Left renal cortex interstitium (tissue), 4 donors: ENCODE measurements at regions not wholly inside any gene's neighbourhood (a gene's known extent, or its start where the extent isn't known, plus 50 kb on each side); places are given as distances from the start of the nearest gene placed in this dataset.

Experiments used
- DNase-seq, 4 donors: peaks; one replicate each; pipeline ENCODE4 v3.0.0-alpha.2; 2013; ENCODE audit warnings: low read depth in 4 of 4, low spot score in 2 of 4, missing footprints in 1 of 4

DNA sequence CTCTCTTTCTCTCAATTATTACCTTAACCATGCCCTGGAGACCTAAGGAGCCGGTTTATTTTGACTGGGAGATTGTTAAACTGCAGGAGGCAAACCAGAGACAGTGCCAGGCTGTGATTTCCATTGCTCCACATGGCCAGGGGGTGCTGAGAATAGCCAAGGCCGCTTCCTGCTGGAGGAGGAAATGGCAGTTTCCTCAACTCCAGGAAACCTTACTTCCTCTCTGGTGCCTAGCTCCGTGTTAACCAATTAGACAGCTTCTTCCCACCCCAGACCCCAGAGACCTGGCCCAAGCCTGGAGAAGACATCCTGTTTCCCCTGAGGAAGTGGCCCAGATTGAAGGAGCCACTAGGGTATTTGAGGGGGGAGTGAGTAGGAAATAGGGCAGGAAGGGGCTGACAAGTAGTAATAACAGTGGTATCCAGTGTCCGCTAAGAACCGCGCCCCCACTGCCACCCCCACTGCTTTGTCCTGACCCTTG lies 161.2 kb downstream of the PLPP3 start:
- DNase-seq: no peak

DNA sequence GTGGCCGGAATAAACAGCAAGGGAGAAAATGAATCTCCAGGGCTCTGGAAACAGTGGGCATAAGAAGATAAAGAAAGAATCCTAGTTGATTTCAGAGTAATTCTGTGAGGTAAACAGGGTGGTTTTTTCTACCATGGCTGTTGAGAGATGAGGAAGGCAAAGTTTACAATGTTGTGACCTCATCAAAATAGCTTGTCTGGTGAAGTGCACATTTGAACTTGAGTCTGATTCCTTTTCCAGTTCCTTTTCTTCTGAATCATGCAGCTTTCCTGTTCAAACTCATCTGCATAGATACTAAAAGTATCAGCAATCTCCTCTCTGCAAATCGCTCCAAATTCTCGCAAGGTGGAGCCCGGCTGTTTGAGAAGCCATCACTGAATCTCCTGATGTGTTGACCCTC lies 161.7 kb downstream of the PLPP3 start:
- no peak for DNase-seq

DNA sequence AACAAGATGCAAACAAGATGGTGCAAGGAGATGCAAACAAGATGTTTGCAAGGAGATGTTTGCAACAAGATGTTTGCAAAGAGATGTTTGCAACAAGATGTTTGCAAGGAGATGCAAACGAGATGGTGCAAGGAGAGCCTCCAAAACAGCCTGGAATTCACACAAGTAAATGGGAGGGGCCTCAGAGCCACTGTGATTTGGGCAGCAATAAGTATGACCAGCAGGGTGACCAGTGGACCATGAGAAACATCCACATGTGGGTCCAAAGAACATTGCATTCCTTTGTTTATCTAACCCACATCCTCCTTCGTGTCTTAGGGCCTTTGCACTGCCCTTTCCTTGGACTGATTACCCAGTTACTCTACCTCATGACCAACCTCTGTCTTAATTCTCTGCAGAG lies 162.9 kb downstream of the PLPP3 start:
- no peak for DNase-seq

DNA sequence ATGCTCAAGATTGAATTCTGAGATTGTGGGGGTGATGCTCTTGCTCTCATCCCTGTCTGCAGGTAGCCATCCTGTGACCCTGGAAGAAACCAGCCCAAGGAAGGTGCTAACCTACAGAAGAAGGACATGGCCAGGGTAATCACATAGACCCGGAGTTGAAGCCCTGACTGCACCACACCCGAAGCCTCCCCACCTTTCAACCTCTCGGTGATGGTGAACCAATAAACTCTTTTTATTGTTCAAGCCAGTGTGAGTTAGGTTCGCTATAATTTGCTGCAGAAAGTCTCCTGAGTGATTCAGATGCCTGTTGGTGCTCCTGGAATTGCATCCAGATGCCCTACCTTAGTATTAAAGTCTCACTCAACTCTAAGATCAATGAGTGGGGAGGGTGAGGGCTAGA lies 163.6 kb downstream of the PLPP3 start:
- DNase-seq: no peak

DNA sequence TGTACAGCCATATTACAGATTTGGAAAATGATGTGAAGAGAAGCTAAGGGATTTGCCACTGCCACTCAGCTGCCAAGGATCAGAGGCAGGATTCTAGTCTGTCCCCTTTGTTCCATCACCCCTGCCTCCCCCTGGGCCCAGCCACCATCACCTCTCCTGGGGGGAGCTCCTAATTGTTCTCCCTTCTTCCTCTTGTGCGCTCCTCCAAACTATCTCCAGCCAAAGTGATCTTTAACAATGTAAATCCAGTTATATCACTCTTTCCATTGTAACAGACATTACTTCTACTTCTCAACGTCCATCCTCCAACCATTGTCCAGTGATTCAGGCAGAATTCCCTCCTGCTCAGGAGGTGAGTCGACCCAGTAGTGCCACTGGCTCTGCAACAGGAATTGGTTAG lies 164.1 kb downstream of the PLPP3 start:
- no peak for DNase-seq

DNA sequence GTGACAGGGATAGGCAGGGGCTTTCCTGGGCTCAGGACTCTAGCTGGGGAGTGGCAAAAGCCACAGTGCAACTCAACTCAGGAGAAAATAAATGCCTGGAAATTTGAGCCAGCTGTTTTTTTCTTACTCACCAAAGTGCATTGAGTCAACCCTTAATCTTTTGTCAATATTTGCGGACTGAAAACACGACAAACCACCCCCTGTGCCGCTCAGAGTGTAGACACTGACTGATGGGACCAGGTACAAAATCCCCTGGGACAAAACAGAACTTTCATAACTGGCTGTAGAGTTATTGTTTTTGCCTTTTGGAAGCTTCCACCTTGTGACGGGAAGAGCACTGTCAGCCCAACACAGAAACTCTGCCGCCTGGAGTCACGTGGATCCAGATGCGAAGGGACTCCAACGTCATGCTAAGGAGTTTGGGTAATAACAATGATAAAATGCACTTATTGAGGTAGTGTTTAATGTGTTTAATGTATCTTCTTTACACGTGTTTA lies 164.6 kb downstream of the PLPP3 start:
- DNase-seq: no peak

DNA sequence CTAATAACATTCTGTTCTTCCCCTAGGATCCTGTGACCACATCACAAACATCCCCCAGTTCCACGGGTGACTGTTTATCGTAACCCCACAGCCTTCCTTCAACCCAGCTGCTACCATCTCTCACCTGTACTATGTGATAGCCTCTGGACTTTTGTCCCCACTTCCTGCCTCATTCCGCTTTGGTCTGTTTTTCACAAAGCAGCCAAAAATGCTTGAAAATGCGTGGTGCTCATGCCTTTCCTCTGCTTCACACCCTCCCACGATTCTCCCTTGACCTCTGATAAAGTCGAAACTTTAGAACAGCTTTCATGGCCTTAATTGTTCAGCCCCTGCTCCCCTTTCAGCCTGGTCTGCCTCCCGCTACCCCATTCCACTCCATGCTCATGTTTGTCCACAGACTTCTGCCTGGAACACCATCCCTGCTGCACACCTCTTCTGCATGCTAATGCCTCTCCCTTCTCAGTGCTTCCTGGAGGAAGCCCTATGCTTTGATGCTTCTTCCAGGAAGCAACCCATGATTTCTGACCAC lies 165.6 kb downstream of the PLPP3 start:
- no peak for DNase-seq

DNA sequence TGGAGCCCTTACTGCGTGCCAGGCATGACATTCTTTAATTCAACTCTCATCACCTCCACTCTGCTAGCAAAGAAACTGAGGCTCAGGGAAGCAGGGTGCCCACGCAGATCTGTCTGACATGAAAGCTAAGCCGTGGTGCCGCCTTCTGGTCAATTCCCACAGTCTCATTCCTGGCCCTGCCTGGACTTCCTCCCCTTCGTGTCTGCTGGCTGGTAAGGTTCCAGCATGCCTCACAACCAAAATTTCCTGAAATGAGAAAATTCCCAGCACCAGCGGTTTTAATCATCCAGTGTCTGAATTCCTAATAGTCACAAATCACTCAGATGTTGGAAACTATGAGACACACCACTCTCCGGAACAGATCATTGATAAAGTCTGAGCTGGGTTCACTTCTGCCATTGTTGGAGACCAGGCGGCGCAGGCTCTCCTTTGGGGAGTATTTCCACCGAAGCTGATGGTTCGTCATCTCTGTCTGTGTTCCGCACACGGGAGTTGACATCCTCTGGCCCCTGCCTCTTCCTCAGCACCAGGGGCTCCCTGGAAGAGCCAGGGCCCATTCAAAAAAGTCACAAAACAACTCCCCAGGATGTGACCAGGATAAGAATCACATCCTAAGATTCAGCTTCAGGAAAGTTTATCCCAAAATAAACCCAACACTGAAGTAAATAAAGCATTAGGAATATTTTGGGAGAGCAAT lies 167.7 kb downstream of the PLPP3 start:
- no peak for DNase-seq

DNA sequence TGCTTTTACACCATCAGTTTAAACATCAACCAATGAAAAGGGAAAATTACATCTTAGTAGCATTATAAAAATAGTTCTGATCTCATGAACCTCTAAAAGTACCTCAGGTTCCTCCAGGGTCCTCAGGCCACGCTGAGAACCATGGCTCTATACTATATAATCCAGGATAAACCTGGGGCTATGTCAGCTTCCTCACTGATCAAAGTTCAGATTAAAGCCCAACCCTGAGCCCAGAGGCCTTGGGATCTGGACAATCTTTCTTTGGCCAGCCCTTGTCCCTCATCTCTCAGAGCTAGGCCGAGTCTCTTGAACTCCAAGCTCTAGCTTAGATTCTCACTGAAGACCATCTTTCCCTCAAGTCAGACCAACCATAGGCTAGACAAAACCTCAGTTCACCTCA lies 168.3 kb downstream of the PLPP3 start:
- DNase-seq: no peak

DNA sequence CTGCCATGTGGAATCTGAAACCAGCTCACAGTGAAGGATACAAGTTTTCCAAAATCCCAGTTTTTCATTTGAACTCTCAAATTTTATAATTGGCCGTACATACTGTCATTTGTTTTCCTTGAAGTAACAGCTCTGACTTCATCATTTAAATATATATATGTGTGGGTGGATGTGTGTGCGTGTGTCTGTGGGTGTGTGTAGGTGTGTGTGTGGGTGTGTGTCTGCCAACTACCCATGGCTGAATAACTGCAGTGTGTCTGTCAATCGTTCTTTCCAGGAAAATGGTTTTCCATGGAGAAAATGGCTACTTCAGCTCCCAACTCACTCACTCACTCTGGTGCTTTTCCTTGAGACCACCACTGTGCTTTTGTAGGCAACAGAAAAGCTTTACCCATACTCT lies 169.0 kb downstream of the PLPP3 start:
- DNase-seq: no peak

DNA sequence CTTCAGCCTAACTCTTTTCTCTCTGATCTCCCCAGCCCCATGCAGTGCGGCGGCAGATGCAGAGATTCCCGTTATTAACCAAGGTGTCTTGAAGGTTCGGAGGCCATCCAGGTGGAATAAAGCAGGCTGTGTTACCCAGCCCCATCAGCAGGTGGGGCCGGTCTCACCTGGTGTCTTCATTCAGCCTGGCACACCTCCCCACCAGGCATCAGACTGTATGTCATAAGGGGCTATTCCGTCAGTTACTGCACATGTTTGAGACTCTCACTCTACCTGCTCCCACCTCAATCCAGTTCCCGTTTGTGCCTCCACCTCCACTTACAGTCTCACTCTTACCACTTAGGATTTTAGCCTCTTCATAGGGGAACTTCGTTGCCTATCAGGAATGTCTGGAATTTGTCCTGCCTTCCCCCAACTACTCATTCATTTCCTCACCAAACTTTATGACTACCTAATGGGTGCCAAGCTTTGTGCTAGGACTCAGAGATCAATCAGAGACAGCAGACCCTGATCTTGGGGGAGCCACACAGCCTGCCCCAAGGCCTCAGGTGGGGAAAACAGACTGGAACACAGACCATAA lies 170.2 kb downstream of the PLPP3 start:
- DNase-seq: no peak

DNA sequence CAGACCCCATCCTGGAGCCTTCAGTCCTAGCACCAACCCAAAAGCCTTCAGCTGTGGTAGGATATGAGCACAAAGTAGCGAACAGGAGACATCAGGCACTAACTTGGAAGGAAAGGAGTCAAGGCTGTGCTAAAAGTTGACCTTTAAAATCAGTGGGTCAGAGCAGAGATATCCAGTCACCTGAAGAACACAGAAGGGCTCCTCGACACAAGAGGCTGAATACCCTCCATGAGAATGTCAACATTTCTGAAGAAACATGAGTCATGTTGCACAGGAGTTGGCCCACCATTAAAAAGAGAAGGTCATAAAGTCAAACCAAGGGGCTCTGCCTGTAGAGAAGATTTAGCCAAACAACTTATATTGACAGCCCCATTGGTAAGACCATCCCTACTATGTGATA lies 172.5 kb downstream of the PLPP3 start:
- DNase-seq: no peak

DNA sequence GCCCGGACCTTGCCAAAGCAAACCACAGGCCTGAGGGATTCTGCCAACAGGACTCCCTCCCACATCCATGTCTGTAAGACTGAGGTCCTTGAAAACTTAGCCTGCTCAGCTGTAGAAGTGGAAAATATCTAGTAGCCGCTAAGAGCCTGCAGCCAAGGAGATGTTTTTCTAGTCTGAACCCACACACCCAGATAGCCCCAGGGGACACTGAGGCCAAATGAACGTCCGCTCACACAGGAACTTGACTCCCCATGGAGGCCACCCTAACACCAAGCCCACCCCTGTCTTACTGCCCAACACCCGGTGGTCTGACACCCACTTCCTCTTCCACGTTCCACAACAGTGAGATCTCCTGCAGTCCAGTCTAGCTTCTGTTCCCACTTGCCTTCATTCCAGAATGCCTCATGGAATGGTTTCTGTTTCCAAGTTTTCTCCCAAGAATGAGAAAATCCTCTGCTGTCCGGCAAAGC lies 174.8 kb downstream of the PLPP3 start:
- DNase-seq: no peak

DNA sequence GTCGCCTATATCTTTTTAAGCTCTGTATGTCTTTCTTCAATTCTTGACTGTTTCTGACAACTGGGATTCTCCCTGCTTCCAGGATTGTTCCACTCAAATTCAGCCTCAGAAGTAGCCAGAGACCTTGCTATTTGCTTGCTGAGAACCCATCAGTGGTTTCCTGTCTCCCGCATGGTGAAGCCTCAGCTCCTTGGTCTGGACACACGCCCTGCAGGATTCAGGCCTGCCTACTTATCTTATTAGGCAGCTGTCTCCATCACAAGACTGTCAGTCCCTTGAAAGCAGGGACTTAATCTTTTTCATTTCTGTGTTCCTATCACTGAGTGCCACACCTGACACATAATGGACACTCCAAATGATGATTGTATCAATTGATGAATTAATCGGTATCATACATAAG lies 175.3 kb downstream of the PLPP3 start:
- no peak for DNase-seq

DNA sequence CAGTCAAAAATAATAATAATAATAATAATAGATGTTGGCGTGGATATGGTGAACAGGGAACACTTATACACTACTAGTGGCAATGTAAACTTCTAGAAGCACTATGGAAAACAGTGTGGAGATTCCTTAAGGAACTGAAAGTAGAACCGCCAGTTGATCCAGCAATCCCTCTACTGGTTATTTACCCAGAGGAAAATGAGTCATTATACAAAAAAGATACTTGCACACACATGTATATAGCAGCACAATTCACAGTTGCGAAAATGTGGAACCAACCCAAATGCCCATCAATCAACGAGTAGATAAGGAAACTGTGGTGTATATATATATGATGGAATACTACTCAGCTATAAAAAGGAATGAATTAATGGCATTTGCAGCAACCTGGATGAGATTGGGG lies 176.0 kb downstream of the PLPP3 start:
- DNase-seq: no peak

DNA sequence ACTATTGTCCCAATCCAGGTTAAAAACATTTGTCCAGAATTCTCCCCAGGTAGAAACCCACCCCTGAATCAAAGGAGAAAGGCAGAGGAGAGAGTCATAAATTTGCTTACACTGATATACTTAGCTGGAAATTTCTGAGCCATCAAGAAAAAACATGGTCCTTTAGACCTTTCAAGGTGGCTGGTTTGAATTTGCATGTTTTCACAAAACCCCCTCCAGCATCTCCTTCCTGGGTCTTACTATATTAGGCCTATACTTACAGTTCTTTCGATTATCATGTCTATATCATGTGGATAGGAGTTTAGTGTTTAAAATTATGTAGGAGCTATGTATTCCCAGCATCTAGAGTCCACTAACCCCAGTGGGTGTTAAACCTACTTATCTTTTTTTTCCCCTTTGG lies 178.2 kb downstream of the PLPP3 start:
- no peak for DNase-seq

DNA sequence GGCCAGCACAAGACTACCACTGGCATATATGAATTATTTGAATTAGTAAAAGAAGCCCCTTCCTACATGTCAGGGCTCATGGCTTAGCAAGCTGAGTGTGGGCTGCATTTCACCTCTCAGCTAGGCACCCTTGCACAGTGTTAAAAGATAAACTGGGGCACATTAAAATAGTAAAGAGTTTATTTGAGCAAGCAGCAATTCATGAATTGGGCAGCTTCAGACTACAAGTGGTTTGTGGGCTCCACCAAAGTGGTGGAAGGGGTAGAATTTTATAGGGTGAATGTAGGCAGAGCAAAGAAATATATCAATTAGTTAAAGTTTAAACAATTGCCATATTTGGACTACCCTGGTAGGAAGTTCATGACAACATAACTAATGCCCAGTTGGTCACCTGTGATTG lies 178.8 kb downstream of the PLPP3 start:
- no peak for DNase-seq

DNA sequence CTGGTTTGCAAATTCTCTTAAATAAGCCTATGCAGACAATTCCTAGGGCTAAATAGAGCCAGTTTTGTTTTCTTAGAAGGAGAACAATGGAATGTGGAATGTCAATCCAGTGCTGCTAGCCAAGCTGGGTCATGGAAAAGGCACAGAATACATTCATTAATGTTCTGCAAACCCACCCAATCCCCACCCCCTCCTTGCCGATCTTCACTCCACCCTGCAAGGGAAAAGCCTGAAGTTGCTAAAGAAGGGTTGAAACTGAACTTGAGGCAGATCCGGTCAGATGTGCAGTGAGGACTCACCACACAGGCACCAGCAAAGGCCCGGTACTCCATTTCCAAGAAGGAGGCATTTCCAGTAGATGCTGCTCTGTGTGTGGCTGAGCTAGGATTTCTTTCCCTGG lies 179.6 kb downstream of the PLPP3 start:
- DNase-seq: no peak

DNA sequence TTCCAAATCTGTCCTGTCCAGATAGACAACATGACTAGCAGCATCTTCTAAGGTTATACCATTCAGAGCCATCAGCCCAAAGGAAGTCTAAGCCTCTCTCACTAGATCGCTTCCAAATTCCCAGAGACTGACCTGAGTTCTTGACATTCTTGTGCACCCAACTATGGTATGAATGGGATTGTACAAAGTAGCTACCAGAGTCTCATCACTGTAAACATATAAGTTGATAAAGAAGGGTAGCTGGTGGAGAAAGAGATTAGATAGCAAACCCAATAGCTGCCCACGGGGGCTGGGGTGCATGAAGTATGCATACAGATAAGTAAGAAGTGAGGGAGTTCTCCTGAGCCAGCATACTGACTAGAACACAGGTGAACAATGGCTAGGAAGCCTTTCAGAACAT lies 180.0 kb downstream of the PLPP3 start:
- DNase-seq: no peak

DNA sequence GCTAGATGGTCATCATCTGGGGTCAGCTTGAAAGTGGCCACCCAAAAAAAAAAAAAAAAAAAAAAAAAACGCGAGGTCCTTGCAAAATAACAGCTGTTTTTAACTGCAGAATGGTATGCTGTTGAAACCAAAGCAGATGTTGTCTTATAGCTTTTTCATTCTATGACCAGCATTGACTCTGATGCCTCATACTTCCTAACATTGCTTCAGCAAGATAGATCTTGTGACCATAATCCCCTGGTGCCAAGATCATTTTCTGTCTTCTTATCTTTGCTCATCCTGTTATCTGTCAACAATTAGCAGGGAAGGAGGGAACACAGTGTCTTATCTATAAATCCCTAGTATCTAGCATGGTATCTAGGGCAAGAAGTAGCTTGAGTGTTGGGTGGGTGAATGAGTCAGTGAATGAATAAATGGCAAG lies 181.5 kb downstream of the PLPP3 start:
- DNase-seq: no peak

DNA sequence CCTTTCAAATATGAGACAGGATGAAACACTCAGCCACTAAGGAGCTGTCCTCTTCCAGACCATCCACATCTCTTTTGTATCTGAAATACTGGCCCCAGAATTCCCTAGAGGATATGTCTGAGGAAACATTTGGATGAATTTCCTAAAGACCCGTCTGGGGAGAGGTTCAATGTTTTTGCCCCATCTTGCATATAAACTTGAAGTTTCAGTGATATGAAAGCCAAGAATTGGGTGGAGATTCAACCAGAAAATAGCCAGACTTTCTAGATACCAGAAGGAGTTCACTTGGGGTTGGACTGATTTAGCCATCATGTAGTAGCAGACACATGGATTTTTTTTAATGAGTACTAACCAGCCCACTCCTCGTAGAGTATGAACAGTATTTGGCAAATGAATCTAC lies 182.0 kb downstream of the PLPP3 start:
- DNase-seq: no peak

DNA sequence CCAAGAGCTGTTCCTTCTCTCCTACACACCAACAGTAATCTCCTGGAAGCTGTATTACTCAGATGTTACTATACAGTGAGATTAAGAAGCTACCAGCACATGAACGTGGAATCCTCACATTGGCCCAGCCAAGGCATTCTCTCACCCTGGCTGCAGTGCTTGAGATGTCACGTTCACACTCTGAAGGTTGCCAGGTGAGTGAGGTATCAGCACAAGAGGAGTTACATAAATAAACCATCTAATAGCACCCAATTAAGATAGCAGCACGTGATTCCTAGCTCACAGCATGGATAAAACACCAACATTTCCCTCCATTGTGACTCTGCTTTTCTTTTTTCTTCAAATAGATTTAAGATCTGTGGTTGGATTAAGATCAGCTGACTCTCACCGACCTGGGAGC lies 182.8 kb downstream of the PLPP3 start:
- DNase-seq: no peak
